CD4-positive, alpha-beta T cell treated with Interleukin-2 at 100 ng/mL for 4 hours (primary cell): ENCODE measurements at regions not wholly inside any gene's neighbourhood (a gene's known extent, or its start where the extent isn't known, plus 50 kb on each side); places are given as distances from the start of the nearest gene placed in this dataset.

ENCODE experiments used
- DNase-seq: peaks from one replicate; pipeline ENCODE4 v3.0.0-alpha.2; 2020; ENCODE audit warnings: low spot score

DNA sequence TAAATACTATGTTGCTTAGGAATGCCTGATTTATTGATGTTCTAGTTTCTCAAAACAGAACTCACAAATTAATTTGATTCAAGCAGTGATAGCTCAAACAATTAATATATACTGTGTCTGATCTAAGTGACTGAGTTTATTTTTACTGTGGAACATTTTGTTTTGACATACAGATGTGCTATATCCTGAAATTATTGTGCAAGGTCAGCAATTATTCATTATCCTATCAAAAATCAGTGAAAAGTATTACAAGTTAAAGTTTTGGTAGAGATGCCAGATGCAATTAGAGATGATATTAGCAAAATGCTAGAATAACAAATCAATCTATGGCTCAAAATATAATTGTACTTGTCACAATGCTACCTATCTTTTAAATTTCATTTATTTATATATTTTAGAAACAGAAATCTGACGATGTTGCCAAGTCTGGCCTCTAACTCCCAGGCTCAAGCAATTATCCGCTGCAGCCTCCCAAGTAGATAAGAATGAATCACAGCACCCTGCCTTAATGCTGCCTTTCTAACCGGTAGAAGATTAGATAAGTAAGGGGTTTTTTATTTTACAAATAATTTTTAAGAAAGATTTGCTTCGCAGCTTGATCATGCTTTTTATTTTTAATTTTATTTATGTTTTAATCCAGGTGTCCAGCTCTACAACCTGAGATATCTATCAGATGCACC lies 825.5 kb upstream of the NDST4 start:
- DNase-seq, result no peak

DNA sequence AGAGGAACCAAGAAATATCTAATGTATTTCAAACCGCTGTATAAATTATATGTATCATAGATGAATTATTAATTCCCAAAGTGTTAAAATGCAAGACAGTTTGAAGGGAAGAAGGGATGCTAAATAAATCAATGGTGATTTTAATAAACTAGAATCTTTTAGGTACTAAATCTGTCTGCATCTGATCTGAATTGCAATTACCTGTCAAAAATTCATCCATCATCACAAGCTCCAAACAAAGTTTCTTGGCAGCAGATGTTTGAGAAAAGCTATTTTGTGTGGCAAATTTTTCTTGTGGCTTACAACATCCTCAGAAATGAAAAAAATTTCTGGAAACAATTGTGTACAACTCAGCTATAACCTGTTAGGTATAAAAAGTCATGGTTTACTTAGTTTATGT lies 816.0 kb upstream of the NDST4 start:
- DNase-seq, result no peak

GRCh38 chr4:115927382-115927781 lies 814.0 kb upstream of the NDST4 start:
- DNase-seq, result no peak

DNA sequence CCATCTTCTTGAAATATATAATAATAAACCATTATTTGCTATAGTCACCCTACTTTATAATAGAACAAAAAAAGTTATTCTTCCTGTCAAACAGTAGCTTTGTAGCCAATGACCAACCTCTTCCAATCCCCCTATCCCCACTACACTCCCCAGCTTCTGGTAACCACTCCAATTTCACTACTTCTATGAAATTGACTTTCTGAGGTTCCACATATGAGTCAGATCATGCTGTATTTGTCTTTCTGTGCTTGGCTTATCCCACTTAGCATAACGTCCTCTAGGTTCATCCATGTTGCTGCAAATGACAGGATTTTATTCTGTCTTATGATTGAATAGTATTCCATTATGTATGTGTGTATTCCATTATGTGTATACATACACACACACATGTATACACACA lies 809.7 kb upstream of the NDST4 start:
- no peak for DNase-seq

GRCh38 chr4:115920637-115921036 lies 807.2 kb upstream of the NDST4 start:
- no peak for DNase-seq

DNA sequence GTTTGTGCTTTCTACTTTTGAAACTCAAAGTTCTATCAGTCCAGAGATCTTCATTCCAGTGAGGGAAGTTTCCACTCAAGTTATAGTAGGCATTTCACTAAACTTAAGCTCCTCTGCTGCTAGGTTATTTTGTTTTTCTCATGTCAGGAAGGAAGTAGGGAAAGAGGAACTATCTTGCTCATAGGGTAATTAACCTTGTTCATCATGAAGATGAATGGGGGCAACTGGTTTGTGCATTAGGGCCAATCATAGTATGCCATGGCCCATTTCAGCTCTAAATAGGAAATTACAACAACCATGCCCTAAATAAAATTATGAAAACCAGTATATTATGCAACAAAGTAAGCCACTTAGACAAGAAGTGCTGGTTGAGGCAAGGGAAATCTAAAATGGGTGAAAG lies 804.7 kb upstream of the NDST4 start:
- no peak for DNase-seq

GRCh38 chr4:115906428-115906827 lies 793.0 kb upstream of the NDST4 start:
- no peak for DNase-seq

DNA sequence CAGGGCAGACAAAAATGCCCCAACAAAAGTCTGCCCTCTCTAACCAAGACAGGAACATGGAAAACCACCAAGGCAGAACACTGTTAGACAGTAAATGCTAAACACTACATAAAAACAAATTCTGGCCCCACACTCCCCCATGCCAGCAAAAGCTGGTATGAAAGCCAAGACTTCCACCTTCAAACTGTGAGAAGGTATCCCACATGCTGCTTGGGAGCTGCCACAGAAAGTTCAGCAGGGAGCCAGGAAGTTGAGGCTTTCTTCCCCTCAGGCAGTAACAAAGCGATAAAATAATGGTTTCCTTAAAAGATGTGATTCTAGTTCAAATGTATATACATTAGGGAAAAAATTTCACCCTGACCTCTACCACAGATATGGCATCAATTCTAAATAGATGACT lies 770.4 kb upstream of the NDST4 start:
- DNase-seq, result no peak

DNA sequence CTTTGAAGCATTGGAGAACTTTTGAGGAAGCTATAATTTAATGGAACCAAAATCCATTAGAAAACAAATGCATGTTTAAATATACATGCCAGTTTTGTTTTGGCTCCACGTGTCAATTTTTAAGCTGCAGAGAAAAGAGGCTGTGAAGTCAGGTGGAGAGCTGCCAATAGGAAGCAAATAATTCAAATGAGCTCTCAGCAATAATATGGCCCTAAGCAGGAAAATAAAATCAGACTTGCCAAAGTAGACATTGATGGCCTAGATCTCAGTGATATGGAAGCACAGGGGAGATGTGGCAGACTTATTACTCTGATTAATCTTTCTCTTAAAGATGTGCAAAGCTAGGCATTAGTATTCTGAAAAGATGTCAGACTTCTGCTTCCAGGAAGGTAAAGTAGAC lies 769.8 kb upstream of the NDST4 start:
- no peak for DNase-seq

DNA sequence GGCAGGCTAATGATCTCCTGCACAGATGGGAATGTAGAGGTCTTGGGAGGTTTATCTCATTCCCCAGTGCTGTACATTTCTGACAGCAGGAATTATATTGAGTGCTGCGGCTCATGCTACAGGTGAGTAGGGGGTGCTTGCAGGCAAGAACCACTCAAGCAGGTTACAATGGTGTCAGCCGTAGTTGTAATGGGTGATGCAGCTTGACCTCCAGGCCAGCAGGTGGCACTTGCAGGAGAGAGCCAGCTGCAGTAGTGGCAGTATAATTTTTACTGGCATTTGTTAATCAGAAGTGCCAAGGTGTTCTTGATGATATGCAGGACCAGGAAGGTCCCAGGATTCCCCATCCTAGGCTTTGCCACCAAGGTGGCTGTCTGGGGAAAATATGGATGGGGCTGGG lies 759.6 kb upstream of the NDST4 start:
- DNase-seq, result no peak

GRCh38 chr4:115871596-115871995 lies 758.2 kb upstream of the NDST4 start:
- DNase-seq, result no peak

DNA sequence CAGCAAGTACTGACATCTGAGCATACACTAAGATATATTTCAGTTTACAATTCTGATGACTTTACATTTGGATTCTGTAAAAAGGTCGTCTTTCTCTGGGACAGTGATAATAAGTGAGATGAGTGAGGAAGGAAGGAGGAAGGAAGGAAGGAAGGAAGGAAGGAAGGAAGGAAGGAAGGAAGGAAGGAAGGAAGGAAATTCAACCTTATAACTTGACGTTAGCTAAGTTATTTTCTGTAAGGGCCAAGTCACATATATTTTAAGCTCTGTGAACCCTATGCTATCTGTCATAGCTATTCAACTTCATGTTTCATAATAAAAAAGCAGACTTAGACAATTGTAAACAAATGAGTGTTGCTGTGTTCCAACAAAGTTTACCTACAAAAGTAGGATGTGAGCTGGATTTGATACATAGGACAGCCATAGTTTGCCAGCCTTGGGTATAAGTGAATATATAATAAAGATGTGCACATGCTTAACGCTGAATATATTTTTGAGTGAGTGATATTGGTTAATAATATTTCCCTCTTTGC lies 753.0 kb upstream of the NDST4 start:
- no peak for DNase-seq

DNA sequence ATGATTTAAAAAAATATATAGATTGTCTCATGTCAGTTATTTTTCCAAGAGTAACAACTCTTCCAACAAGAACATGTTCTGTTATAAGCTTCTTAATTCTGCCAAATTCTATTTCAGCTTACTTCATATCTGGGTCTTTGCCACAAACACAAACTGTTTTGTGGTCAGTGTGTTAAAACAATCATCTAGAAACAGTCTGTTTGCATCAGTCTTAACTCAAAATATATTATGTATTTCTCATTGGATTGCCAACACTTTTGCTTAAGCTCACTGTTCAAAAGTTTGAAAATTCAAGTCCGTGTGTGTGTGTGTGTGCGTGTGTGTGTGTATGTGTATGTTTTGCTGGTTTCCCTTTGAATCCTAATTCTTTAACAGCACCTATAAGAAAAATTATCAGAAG lies 752.3 kb upstream of the NDST4 start:
- no peak for DNase-seq

GRCh38 chr4:115852767-115853091 lies 739.3 kb upstream of the NDST4 start:
- no peak for DNase-seq

DNA sequence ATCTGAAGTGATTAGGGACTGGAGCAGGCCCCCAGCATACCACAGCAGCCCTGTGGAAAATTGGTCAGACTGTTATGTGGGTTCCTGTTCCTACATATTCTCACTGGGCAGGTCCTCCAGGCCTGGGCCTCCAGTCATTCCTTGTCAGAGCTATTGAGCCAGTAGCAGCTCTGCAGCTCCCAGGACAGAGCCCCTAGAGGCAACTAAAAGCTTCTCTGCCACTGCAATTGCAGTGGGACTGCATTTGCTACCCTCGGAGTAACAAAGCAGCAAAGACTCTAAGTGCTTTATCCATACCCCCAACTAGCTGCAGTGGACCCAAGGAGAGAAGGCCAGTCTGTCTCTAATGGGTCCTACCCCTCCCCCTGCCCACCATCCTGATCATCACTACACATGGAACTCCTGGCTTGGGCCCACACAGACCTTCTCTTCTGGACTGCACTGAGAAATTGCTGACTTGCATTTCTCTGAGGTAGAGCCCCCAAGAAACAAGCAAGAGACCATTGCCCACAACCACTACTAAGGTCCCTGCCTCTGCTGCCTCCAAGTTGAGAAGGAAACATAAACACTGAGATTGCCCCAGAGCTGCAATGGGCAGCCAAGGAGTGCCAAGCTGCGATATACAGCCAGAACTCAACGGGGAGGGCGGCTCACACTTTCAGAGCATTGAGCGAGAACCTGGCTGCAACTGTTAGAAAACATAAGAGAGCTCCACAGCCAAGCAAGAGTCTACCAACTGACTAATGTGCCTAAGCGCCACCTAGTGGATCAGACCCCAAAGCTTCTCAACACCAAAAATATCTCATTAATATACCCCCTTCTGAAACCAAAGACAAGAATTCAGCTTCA lies 738.7 kb upstream of the NDST4 start:
- DNase-seq, result peak; percentile 2

GRCh38 chr4:115850799-115851509 lies 737.5 kb upstream of the NDST4 start:
- DNase-seq, result no peak

DNA sequence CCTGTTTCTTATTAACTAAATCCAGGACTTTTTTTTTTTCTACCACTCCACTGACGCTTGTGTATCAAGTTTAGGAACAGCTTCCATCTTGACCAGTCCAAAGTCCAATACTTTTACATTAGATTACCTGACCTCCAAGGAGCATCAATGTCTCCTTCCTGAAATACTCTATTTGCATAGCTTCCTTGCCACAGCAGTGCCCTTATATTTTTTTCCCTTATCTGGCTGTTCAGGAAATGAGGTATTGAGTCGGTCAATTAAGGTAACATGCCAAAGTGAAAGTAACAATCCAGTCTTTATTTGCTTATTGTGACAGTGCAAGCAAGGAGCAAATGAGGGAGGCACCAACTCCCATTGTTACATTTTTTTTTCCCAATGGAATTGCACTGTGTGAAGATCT lies 730.8 kb upstream of the NDST4 start:
- no peak for DNase-seq

GRCh38 chr4:115841871-115842270 lies 728.5 kb upstream of the NDST4 start:
- no peak for DNase-seq

DNA sequence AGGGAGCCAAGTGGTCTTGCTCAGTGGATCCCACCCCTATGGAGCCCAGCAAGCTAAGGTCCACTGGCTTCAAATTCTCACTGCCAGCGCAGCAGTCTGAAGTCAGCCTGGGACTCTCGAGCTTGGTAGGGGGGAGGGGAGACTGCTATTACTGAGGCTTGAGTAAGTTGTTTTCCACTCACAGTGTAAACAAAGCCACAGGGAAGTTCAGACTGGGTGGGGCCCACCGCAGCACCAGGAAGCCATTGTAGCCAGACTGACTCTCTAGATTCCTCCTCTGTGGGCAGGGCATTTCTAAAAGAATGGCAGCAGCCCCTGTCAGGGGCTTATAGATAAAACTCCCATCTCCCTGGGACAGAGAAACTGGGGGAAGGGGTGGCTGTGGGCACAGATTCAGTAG lies 721.0 kb upstream of the NDST4 start:
- DNase-seq, result no peak

GRCh38 chr4:115824630-115825029 lies 711.2 kb upstream of the NDST4 start:
- no peak for DNase-seq

DNA sequence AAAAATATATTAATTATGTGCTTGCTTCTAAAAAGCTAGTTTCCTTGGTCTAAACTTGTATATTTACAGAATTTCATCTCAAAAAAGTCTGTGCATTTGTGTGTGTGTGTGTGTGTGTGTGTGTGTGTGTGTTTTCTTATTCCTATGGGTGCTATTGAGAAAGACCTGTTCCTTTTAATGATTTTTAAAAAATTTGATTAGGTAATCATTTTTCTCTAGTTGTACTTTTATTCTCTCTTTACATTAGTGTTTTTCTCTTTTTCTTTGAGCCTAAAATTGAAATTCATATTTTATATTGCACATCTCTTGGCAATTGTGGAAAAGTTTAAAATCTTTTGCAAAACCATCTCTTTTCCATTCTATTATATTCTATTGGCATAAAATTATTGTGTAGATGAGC lies 690.4 kb upstream of the NDST4 start:
- no peak for DNase-seq

- DNase-seq, result no peak
Measured at GRCh38 chr4:115790812-115791211, 677.4 kb upstream of the NDST4 start.

DNA sequence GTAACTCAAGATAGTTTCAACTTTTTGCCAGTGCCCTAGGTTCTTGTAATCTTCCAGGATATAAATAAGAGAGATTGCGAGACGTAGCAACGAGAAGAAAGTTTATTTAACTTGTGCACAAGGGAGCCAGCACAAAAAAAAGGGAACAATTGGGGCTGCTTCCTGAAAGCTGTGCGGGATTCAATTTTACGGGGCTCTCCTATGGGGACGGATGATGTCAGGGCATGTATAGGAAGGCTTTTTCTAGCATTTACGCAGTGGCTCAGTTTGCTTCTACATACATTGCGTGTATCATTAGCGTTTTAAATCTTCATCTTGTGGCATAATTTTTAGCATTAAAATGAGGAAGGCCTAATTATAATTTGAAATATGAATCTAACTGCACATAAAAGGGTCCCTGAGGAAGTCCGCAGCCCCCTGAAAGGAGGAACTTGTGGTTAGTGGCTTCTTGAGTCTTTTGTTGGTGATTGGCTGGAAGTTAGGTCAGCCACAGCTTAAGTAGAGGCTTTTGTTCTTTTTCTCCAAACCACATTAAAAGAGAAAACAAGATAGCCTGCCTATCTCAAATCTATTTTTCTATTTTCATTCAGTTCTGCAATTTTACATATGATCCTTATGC lies 668.2 kb upstream of the NDST4 start:
- no peak for DNase-seq
